Esophagus mucosa (tissue), 1 donor: ENCODE measurements at regions not wholly inside any gene's neighbourhood (a gene's known extent, or its start where the extent isn't known, plus 50 kb on each side); places are given as distances from the start of the nearest gene placed in this dataset.

Source experiments
- ATAC-seq: fragments of 200-7000 bp; cut with Tn5 transposase; one replicate; pipeline ENCODE4 v1.9.1; 2020
- donor health status: DM: yes; HTN: yes; CAD: no.

- peak; percentile 64 for ATAC-seq
These were observed 400.9 kb downstream of the SNAPC1 start for GRCh38 chr14:62162998-62163589.

DNA sequence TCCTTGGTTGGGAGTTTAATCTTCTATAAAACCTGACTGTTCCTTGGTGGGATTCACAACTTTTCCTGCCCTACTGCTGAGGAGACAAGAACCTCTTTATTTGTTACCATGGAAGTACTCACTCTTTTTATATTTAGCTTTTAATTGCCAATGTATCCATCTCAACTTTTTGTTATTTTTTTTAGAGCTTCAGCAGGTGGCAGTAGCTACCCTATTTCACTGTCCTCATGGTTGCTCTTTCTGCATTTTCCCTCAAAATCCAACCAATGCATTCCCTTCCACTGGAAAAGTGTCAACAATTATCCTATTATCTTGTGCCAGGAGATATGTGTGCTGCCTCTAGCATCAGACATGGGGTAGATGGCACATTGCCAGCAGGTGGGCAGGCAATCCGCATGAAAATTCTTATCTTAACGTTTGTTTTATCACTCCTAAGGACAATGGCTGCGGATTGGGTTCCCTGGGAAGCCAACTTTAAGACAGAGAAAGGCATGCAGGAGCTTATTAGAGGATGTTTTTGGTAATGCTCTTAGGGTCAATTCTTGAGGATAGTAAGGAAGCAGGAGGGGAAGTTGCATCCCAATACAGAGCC lies 406.4 kb downstream of the SNAPC1 start:
- ATAC-seq, result no peak

GRCh38 chr14:62179367-62180018 lies 417.3 kb downstream of the SNAPC1 start:
- ATAC-seq, result peak; percentile 71

- ATAC-seq, result no peak
These were observed 419.4 kb downstream of the SNAPC1 start for GRCh38 chr14:62181591-62181990.

- no peak for ATAC-seq
These were observed 422.9 kb downstream of the SNAPC1 start for GRCh38 chr14:62185078-62185477.

GRCh38 chr14:62187265-62187664 lies 425.0 kb downstream of the SNAPC1 start:
- ATAC-seq, result no peak

GRCh38 chr14:62189698-62190097 lies 427.5 kb downstream of the SNAPC1 start:
- peak; percentile 84 for ATAC-seq

- ATAC-seq, result no peak
These were observed 444.2 kb downstream of the SNAPC1 start for GRCh38 chr14:62206456-62206855.

DNA sequence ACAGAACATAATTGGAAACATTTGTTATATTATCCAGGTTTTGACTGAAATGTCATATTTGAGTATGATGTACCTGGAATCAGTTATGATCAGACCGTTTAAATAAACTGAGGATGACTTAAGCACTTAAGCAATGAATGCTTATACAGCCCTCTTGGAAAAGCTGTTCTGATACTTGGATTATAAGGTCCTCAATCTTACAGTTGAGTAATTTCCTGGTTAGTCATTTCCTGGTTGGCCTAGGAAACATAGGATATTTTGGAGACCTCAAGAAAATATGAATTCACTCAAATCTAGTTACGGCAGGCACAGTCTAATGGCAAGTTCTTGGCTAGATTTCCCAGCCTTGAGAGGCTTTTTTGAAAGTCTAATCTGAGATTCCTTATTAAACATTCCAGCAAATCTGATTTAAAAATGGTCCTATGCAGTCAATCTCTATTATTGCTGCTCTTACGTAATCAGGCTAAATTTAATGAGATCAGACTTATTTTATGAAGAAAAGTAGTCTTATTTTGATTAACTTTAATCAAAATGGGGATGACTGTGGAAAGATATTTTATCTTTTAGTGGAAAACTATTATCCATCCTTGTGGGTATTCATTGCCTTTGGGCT lies 447.2 kb downstream of the SNAPC1 start:
- no peak for ATAC-seq

DNA sequence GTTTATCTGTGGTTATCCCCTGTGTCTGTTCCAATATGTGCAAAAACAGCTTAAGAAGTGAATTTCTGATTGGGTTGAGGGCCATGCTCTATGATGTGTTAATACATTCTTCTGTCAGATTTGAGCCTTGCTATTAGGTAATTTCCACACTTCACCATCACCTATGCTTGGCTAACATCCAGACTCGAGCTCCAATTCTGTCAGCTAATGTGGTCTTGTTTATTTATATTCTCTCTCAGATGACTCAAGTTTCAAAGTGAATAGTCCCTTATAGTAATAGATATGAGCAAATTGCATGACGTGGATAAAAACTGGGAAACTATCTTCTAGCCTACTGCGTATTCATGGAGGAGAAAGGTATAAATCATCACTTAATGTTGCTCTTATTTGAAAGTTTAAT lies 451.3 kb downstream of the SNAPC1 start:
- no peak for ATAC-seq

- ATAC-seq, result no peak
These were observed 453.9 kb downstream of the SNAPC1 start for GRCh38 chr14:62216121-62216520.

DNA sequence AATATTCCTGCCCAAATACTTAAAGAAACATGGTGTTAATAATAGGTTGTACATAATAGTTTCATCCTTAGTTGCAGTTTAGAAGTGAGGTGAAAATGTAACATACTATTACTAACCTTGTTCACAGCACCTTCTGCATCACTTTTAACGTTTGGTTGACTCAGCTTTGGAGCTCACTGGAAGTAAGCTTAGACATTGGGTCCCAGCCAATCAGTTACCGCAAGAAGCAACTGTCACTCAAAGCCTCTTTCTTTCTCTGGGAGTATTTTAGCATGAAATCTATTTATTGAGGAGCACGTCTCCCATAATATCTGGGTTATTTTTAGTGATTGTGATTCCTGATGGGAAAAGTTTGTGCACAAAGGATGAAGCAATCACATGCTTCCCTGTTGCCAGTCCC lies 472.6 kb downstream of the SNAPC1 start:
- no peak for ATAC-seq

DNA sequence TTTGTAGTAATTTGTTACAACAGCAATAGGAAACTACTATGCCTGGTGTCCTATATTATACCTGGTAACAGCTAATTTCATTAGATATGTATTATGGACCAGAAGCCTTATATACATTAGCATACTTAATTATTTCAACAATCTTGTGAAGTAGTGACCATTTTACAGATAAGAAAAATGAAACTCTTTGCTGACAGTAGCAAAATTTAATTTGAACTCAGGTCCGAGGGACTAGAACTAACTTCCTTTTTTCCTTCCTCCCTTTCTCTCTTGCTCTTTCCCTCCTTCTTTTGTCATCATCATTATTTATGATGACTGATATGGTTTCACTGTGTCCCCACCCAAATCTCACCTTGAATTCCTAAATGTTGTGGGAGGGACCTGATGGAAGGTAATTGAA lies 482.0 kb downstream of the SNAPC1 start:
- no peak for ATAC-seq

DNA sequence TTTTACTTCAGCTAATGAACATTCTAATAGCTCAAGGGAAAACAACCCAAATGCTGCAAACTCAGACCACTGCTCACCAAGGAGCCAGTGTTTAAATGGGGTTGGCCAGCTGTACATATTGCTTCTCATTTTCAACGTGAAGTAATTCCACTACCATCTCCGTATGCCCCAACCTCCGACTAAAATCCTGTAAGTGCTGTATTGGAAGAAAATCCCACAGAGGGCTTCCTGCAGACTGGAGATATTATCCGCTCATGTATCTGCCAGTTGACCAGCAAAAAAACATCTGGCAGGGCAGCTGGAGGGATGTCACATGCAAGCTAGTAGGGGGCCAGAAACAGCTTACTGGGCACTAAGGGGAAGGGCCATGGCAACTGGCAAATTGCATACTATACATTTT lies 485.0 kb downstream of the SNAPC1 start:
- no peak for ATAC-seq

- no peak for ATAC-seq
These were observed 489.0 kb downstream of the SNAPC1 start for GRCh38 chr14:62251237-62251636.

- no peak for ATAC-seq
These were observed 491.0 kb downstream of the SNAPC1 start for GRCh38 chr14:62253171-62253570.

DNA sequence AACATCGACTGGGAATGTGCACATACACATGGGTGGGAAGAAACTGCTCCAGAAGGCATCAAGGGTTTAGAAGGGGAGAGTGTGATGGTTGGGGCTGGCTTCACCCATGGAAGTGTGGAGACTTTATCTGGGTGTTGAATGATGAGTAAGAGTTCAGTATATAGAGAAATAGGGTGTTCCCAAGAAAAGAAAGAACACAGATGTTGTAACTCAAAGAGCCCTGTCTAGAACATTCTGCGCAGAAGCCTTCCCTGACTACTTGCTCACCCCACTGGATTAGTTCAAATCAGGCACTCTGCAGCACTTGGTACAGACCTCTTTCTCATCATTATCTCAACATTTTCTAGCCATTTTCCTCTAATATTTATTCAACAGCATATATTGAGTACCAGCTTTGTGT lies 491.7 kb downstream of the SNAPC1 start:
- no peak for ATAC-seq

GRCh38 chr14:62269204-62269603 lies 507.0 kb downstream of the SNAPC1 start:
- ATAC-seq, result no peak

- ATAC-seq, result no peak
These were observed 508.0 kb downstream of the SNAPC1 start for GRCh38 chr14:62270236-62270635.

GRCh38 chr14:62280366-62280765 lies 518.1 kb downstream of the SNAPC1 start:
- ATAC-seq, result no peak

GRCh38 chr14:62283837-62284236 lies 521.6 kb downstream of the SNAPC1 start:
- no peak for ATAC-seq

GRCh38 chr14:62289471-62289870 lies 527.3 kb downstream of the SNAPC1 start:
- ATAC-seq, result no peak

DNA sequence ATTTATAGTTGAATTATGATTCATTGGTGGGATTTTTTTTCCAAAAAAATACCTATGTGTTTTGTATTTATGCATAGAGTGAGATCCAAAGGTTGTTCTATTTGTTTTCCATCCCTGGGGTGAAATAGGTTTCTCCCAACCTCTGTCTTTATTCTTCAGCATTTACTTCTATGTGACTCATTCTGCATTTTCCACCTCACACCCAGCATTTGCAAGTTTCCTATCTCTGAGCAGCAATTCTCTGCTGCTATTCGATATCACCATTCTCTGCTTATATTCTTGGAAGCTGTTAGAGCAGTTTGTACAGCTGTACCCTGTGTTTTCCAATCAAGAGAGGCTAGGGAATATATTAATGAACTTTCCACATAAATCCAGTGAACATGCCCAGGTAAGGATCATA lies 538.9 kb downstream of the SNAPC1 start:
- no peak for ATAC-seq

GRCh38 chr14:62301911-62302310 lies 539.7 kb downstream of the SNAPC1 start:
- ATAC-seq, result no peak
